Sigmoid colon (tissue), 4 donors: ENCODE measurements at regions not wholly inside any gene's neighbourhood (a gene's known extent, or its start where the extent isn't known, plus 50 kb on each side); places are given as distances from the start of the nearest gene placed in this dataset.

Experiments used
- POLR2A ChIP-seq, 2 donors: fragments of 450-650 bp; IDR thresholded peaks; one replicate each; pipeline ENCODE4 v1.6.1; 2016; ENCODE audit warnings: antibody characterized with exemption in 2 of 2, mild to moderate bottlenecking in 2 of 2, moderate library complexity in 2 of 2
- POLR2AphosphoS5 ChIP-seq, 4 donors: sonication (generic); formaldehyde crosslinking; IDR thresholded peaks; one replicate each; pipeline ENCODE4 v1.6.1; 2017; ENCODE audit warnings: antibody characterized with exemption in 4 of 4

- TF ChIP-seq POLR2A (IDR thresholded peaks at IDR 0.05), result no peak
- TF ChIP-seq POLR2AphosphoS5 (IDR thresholded peaks at IDR 0.05), result no peak
These were observed 1003.9 kb downstream of the FLRT2 start for GRCh38 chr14:86533834-86534233.
